GM19455 (cell line): ENCODE measurements at regions not wholly inside any gene's neighbourhood (a gene's known extent, or its start where the extent isn't known, plus 50 kb on each side); places are given as distances from the start of the nearest gene placed in this dataset.
A peak's percentile ranks its signal among the peaks of the same experiment; 100 is the strongest.

Experiments
- ATAC-seq: cut with Tn5 transposase; IDR thresholded peaks from one replicate; pipeline ENCODE4 v1.9.1; 2021; ENCODE audit not compliant: unreplicated experiment

GRCh38 chr2:211061612-211062296, 505.4 kb downstream of the CPS1 start:
- ATAC-seq = no peak

GRCh38 chr2:211062297-211062612, 505.9 kb downstream of the CPS1 start:
- ATAC-seq = no peak

DNA sequence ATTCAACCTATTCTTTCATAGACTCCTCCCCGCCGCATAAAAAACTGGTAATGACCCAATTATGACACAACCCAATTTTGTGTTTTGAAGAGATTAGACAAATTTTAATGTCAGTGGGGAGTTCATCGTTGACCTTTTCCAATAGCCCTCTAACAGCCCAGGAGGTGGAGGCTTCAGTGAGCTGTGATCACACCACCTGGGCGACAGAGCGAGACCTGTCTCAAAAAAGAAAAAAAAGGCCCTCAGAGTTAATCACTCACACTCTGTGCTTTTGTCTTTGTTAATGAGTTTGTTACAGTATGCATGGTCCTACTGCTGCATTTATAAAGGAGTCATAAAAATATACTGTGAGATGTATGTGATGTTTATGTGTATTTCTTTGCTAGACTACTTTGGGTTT, 510.6 kb downstream of the CPS1 start:
- ATAC-seq = no peak

DNA sequence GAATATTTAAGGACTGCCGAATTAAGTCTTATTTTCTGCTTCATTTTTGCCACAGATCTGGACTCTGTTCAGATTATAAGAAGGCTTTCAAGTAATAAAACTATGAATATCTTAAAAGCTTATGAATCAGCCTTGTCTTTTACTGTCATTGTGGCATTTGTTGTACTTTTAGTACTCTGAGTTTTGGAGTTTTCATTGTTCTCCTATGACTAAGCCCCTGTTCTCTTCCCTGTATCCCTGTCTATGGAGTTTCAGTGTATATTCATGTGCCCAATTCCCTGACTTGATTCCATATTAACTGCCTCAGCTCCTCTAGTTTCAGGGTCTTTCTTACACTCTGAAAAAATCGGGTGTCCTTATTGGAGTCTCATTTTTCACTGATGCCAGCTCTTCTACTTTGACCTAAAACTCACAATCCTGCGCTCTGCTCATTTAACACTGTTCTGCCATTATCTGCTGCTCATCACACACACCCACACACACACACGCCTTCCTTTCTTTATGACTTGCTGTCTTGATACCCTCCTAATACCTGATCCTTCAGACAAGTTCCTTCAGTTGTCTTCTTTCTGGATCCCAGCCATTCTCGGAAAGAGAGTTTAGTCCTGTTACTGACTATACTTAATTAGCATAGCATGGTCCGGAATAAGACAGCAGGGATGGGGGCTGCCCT, 511.8 kb downstream of the CPS1 start:
- ATAC-seq = no peak

DNA sequence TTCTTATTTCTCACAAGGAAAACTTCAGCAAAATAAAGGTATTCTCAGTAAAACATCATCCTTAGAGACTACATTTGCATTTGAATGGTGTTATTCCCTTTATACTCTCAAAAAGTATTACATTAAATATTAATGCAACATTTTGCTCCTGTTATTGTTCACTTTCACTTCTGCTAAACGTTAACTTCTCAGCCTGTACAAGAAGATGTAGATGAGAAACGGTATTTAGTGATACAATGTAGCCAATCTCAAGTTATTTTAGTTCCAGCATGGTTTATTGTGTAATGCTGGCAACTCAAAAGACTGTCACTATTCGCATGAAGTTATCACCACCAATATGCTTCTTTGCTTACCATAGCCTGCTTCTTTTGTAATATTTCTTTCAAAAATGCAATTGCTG, 514.1 kb downstream of the CPS1 start:
- no peak for ATAC-seq

DNA sequence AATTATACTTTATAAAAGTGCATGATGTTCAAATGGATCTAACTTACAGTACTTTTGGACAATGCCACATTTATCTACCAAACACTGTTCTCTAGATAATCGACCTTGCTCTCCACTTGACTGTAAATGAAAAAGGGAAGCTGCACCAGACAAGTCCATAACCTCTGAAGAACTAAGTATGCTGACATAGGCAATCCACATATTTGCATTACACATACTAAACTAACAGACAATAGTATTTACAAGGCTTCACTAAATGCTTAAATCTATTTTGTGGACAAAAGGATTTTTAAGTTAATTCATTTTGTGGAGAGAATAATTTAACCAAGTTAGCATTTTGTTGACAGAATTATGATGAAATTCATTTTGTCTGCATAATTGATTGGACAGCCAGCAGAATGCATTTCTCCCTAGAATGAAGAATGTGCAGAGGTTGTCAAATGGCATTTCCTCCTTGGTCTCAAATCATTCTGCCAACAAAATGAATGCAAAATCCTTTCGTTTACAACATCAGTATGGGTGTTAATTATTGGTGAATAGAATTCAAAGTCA, 520.9 kb downstream of the CPS1 start:
- ATAC-seq = no peak

GRCh38 chr2:211084352-211084751, 528.0 kb downstream of the CPS1 start:
- ATAC-seq = no peak

GRCh38 chr2:211085056-211085680, 528.8 kb downstream of the CPS1 start:
- ATAC-seq = peak; percentile 74

GRCh38 chr2:211086049-211086448, 529.6 kb downstream of the CPS1 start:
- no peak for ATAC-seq

DNA sequence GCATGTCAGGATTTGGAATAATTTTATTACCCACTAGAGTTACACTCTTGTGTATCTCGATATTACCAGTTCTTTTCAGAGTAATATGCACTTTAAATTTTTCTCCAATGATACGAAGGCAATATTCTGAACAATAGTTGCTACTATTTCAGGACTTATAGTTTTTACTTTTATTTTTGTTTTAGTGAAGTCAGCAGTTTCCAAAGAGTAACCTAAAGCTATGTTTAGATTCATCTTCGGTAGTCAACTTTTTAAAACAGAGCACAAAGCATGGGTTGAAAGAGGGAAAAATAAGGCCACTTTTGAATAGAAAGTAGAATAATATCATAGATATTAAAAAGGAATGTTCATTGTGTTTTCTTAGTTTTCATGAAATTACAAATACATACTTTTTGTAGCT, 532.7 kb downstream of the CPS1 start:
- no peak for ATAC-seq

GRCh38 chr2:211093743-211094303, 537.4 kb downstream of the CPS1 start:
- peak; percentile 55 for ATAC-seq

DNA sequence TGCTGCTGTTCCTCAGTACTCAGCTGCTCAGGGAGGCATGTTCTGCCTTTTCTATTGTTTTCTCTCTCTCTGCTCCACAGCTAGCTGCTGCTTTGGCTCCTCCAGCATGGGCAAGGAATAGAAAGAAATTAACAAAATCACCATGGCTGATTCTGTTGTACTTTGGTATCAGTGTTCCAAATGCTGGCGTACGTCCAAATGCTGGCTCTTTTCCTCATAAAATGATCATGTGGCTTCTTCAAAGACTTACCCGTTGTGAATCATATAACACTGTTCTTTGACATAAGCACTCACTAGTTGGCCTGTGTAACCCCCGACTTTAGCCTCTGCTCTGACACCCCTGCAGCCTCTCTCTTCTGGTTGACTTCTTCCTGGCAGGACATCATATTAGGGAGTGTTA, 547.6 kb downstream of the CPS1 start:
- ATAC-seq = no peak

DNA sequence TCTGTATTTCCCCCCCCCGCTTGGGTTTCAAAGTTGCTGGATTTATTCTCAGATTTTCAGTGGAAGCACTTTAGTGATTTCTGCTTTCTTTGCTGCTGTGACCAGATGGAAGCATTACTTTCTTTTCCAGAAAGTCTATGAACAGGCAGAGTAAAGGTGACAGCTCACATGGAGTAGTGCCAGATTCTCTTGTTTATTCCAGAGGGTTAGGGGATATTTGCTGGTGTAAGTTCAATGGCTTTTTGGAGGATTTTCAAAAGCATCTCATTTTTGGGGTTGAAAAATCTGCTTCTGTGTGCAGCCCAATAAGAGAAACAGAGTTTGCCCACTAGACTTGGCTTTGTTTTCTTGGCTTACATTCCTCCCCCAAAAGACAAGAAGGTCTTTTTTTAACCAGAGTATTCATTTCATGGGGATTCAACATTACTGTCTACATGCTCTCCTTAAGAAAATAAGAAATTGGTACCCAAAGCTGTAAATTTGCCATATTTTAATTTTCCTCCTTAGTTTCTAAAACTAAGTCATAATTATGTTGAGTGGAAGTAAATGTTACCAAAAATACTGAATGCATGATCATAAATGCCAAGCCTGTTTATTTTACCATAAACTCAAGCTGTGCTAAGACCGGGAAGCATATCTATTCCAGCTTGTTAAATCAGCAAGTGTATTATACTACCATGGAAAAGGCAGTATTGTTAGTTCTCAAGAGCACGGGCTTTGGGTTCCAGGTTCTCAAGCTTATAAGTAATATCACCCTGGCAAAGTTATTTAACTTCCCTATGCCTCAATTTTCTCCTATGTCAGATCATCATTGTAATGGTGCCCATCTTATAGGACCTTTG, 557.2 kb downstream of the CPS1 start:
- no peak for ATAC-seq

GRCh38 chr2:211114826-211115455, 558.5 kb downstream of the CPS1 start:
- ATAC-seq = no peak

- no peak for ATAC-seq
Measured at GRCh38 chr2:211117026-211117425, 560.6 kb downstream of the CPS1 start.

DNA sequence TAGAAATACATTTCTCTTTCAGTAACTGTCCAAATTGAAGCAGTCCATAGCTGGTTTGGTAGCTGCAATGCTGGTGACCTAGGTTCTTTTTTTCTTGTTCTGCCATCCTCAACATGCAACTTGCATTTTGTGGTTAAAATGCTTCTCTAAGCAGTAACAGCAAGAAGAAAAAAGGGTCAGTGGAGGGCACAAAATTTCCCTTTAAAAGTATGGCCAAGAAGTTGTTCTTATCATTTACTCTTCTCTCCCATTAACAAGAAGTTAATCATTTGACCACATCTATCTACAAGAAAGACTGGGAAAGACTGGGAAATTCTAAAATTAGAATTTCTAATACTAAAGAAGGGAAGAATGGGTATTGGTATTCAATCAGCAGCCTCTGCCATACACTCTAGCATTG, 569.9 kb downstream of the CPS1 start:
- no peak for ATAC-seq

GRCh38 chr2:211127501-211127900, 571.1 kb downstream of the CPS1 start:
- ATAC-seq = no peak

DNA sequence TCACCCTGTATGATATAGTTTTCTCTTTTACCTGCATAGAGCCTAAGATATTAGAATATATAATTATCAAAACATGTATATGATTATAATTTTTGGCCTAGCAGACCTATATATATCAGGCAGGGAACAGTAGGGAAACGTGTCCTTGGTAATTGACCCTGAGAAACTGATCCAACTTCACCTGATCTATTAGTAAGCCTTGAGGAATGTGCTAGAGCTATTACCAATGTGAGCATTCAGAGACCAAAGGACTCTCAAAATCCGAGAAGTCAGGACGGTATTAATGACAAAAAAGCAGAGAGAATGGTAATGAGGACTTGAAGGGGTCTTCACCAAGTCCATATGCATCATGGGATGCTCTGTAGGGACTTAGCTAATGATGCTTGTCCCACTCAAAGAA, 571.9 kb downstream of the CPS1 start:
- no peak for ATAC-seq

GRCh38 chr2:211129798-211130197, 573.4 kb downstream of the CPS1 start:
- no peak for ATAC-seq

DNA sequence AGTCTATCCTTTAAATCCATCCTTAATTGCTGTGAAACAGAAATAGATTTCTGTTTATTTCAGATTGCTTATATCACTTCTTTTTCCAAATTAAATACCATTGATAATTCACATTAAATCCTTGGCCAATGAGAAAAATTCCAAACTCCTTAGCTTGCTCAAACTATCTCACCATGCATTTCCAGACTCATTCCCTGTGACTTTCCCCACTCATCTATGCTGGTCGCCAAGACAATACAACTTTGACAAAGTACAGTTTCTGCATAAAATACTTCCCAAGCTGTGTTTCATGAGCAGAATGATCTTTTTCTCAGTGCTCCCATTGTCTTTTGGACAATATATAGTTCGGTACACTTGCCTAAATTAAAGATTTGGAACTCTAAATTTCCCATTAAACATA, 575.6 kb downstream of the CPS1 start:
- no peak for ATAC-seq

GRCh38 chr2:211132573-211132972, 576.2 kb downstream of the CPS1 start:
- ATAC-seq = no peak
